ENCODE measurements at regions not wholly inside any gene's neighbourhood (a gene's known extent, or its start where the extent isn't known, plus 50 kb on each side); places are given as distances from the start of the nearest gene placed in this dataset.
"Not testable (repeated sequence)": the region's sequence is repeated elsewhere in the genome, so short reads cannot be mapped to it uniquely, and the experiment has no call there.

DNA sequence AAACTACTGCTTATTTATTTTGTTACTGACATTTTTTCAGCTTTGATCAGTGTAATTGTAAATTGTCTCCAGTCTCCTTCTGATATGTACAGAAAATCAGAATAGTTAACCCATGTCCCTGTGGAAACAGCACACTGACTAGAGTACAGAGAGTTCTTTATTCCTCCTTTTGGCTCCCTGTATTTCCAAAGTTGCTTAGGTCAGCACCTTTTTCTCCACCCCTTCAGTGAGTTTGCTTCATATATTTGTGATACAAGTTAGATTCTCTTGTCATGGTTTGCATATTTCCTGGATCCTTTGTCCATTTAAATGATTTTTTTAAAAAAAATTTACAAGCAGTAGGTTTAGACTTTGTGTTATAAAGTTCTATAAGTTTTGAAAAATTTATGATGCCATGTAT, 2051.1 kb upstream of the LRRTM1 start:
- no peak for DNase-seq

DNA sequence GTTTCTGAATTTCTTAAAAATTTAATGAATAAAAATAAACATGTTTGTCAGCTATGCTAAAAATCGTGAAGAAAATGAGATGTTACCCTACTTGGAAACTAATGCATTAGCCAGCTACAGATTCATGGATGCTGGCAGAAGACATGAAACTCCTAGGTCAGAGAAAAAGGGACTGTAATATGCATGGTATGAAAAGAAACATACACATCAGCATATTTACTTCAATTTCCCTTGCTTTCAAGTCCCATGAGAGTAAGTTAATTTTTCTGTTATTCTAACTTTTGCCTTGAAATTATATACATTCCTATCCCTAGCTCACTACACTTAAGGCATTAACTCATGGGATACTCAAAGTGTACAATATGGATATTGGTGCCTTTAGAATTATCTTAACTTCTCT, 2041.4 kb upstream of the LRRTM1 start:
- no peak for DNase-seq

DNA sequence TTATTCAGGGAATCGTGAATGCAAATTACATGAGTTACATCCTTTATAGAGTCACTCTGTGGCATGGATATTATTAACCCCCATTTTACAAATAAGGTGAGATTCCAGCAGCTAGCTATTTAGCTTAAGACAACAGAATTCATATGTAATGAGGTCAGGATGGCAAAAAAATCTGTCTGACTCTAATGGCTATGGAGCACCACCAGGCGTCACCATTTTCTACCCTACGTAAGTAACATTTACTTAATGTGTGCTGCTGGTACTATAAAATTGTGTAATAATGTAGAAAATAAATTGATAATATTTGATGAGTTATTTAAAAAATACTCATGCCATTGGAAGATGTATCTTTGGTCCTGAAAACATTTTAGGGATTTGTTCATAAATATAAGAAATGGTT, 2040.1 kb upstream of the LRRTM1 start:
- DNase-seq = no peak

DNA sequence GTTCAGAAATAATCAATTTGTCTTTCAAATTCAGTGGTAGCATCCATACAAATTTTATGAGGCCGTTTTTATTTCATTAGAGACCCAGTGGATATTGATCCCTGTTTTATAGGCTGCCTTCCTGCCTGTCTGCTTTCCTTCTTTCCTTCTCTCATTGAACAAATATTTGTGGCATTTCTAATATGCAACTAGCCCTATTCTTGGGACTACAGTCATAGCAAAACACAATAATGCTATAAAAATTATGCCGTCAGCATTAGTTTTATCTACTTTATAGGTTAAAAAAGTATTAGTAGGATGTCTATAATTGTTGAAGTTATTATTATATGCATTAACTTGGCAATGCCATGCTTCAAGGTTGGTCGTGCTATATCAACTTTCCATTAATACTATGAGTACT, 2037.8 kb upstream of the LRRTM1 start:
- DNase-seq = no peak

DNA sequence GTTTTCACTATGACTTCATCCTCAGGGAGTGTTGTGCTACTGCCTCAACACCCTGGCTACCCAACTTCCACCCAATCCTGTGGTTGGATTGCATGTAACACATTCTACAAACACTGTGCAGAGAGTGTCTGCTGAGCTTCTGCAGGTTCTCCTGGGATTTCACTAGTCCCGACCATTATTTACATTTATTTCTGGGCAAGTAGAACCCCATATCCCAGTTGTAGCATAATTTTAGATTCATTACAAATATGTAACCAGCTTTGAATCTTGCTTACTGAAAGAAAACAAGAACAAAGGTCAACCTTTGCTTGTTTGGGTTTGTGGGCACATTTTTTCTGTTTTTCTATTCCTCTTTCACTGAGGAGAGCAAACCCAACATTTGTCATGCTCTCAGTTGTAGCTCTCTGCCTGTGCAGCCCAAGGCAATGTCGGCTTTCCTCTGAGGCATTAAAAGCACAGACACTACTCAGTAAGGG, 2036.1 kb upstream of the LRRTM1 start:
- DNase-seq = no peak

DNA sequence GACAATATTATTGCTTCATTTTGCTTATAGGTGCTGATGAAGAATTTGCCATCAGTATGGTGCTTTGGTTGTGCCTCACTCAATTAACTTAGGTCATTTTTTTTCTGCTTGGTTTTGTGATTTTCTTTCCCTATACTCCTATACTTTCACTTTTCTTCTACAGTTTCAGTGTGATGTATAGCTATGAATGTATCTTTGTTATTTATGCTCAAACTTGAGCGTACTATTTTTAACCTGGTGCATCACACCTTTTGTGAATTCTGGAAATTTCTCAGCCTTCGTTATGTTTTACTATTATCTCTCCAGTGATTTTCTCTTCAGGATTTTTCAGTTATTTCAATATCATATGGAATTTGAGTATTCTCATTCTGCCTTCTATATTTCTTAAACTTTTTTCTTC, 2035.3 kb upstream of the LRRTM1 start:
- DNase-seq = no peak

DNA sequence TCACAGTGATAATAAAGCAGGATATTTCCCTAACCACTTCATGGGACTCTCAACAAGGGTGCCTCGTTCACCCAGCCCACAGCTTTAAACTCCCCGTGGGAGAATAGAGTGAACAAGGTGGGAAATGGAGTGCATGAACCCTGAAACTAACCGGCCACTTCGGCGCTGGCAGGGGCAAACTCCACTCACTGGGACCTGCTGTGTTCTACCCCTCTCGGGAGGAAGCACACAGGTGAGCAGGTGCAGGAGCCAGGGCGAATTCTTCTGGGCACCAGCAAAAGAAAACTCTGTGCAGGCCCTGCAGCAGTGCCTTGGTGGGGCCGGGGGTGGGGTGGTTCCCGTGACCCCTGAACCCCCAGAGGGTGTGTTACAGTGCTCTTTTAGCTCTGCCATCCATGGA, 2029.1 kb upstream of the LRRTM1 start:
- DNase-seq = no peak

DNA sequence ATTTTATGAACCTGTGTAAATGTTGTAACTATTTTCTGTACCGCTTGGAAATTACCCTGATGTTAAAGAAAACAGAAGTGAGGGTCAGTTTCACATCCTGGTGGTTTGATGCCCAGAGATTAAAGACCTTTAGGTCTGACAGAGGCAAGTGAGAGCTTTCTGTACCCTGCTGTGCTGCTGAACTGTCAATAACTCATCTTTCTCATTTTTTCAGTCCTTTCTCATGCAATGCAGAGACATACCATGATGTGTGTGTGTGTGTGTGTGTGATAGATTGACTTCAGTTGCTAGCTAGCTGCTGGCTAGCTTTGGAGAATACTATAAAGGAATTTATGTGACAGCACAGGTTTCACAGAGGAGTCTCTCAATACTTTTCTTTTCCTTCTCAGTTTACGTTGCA, 2025.6 kb upstream of the LRRTM1 start:
- DNase-seq = no peak

DNA sequence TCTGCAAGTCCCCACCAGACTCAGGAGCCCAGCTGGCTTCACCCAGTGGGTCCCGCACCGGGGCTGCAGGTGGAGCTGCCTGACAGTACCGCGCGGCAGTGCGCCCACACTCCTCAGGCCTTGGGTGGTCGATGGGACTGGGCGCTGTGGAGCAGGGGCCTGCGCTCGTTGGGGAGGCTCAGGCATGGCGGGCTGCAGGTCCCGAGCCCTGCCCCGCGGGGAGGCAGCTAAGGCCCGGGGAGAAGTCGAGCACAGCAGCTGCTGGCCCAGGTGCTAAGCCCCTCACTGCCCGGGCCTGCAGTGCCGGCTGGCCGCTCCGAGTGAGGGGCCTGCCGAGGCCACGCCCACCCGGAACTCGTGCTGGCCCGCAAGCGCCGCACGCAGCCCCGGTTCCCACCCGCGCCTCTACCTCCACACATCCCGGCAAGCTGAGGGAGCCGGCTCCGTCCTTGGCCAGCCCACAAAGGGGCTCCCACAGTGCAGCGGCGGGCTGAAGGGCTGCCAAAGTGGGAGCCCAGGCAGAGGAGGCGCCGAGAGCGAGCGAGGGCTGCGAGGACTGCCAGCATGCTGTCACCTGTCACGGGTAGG, 2021.7 kb upstream of the LRRTM1 start:
- DNase-seq = not testable (repeated sequence)

DNA sequence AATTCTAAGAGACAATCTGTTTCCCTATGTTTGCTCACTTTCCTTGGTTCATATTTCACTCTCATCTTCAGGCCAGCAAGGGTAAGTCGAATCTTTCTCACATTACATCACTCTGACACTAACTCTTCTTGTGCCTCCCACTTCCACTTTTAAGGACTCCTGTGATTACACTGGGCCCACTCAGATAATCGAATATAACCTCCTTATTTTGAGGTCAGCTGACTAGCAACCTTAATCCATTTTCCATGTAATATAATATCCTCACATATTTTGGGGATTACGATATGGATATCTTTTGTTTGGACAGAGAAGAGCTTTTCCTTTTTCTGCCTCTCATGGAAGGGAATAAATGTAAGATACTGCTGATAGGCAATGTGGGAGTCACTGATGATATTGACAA, 2015.7 kb upstream of the LRRTM1 start:
- DNase-seq = no peak

DNA sequence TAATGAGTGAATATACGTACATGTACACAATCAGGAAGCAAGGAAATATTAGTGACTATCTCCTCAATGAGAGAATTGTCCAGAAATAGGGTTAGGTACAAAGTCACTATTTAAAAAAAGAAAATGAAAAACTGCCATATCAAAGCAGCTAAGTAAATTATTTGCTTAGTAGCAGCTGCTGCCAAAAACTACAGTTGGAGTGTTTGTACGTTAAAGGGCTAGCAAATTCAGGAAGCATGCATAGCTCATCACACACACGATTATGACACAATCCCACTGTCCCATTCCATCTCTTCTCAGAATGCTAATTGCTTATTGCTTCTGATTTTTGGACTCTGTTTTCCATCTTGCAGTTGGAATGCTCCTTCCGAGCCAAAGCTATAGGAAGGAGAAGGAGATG, 2012.5 kb upstream of the LRRTM1 start:
- DNase-seq = no peak

DNA sequence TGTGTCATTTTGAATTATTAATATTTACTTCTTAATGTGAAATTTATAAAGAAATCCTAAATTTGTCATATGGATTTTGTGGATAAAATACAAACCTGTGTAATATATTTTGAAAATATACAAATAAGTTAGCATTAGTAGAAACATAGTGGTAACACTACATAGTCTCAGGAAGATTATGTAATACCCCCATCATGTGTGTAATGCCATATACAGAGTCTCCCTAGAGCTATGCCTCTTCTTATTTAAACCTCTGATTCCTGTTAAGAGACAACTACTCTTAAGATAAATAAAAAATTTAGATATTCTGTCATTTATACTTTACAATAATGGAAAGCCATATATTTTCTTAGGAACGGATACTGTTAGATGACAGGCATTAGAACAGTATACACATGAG, 2012.0 kb upstream of the LRRTM1 start:
- DNase-seq = no peak

DNA sequence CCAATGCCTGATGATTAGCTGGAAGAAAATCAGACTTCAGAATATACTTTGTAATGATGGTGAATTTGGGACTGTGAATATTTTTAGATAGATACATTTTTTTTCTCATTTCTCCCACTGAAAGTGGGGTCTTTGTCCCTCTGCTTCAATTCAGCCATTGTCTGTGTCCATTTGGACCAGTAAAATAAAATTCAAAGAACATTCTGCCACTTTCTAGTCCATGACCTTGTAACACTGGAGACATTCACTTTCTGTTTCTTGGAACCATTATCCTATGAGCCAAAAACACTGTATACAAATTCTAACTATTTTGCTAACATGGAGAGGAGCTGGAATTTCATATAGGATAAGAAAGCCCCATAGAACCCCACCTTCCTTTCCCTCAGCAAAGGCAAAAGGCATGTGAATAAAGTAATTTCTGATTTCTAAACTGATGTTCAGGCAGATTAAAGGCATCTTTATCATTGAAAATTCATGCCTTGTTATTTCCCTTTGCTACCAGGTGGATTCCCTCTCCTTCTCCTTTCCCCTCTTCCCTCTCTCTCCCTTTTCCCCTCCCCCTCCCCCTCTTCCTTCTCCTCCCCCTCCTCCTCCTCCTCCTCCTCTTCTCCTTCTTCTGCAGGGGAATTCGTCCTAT, 2010.4 kb upstream of the LRRTM1 start:
- DNase-seq = no peak

DNA sequence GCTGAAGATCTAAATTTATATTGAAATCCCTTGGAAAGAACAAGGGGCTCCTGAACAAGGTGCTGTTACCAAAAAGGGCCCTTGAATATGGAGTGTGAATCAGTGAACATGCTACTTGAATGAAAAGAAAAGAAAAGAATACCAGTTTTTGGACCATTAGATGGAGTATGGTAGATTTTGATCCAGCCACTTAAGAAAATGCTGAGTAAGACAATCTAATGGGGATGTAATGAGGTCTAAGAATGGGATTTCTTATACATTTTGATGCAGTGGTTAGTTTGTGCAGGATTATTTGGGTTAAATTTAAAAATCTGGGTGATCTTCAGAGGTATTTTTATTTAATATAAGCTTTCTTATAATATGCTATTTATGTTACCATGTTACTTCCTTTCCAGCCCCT, 2003.0 kb upstream of the LRRTM1 start:
- DNase-seq = no peak

DNA sequence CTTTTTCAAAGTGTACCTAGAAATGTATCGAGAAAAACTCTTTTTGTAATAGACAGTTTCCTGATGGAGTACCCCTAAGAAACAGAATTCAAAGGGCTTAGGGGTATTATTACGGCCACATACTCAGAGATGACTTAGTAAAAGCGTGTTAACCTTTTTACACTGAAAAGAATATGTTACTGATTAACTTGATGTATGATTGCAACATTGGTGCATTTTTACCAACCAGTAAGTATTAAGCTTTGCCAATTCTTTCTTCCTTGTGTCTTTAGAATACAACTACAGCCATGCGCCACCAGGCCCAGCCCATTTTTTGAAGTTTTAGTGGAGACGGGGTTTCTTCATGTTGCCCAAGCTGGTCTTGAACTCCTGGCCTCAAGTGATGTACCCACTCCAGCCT, 1997.0 kb upstream of the LRRTM1 start:
- DNase-seq = no peak

DNA sequence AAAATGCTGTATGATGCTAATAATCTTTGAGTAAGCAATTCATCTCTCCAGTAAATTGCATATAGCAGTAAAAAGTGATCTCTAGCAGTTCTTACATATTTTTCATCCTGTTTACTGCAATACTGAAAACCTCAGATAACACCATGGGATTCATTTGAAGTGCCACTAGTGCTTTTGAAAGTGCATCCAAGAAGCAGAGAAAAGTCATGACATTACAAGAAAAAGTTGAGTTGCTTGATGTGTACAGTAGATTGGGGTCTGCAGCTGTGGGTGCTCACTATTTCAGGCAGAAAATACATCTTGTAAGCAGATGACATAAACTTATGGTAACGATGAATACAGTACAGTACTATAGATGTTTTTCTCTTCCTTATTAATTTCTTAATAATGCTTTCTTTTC, 1984.9 kb upstream of the LRRTM1 start:
- DNase-seq = no peak

DNA sequence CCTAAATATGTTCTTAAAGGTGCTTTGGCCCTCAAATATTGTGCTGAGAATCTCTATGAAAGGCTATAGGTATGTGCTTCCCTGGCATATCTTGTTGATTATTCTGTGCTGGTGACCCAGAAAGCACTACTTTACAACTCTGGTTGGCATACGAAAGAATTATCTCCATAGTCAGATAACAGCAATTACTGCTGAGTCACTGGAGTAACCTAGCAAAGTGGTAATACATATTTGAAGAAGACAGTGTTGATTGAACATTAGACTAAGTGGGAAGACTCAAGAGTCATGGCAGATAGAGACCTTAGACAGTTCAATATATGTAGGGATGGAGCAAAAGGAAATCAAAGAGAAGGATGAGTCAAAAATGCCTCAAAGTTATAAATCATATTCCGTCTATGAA, 1978.5 kb upstream of the LRRTM1 start:
- no peak for DNase-seq

DNA sequence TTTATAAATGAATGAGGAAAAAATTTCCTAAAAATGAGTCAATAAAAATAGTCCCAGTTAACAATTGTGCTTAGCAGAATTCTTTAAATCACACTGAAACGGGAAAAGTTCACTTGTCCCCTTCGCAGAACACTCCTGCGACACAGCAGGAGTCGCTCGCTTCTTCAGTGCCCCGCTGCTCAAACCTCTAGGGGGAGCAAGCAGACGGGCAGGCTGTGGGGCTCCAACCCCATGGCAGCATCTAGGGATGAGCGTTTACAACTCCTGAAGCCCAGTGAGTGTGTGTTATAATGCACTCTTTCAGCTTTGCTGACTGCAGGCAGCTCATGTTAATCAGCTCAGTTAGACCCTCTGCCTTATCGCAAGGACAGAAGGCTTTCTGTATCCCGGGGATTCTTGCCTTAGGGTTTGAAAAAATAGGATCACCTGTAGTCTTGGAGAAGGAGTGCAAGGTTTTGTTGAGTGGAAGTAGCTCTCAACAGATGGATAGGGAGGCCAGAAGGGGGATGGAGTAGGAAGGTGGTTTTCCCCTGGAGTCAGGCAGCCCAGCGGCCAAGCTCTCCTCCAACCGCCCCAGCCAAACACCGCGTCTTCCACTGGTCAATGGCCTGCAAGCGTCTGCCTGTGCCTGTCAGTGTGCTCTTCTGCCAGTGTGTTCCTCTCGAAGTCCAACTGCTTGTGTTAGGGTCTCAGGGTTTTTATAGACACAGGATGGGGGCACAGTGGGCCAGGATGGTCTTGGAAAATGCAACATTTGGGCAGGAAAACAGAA, 1977.7 kb upstream of the LRRTM1 start:
- DNase-seq = no peak

DNA sequence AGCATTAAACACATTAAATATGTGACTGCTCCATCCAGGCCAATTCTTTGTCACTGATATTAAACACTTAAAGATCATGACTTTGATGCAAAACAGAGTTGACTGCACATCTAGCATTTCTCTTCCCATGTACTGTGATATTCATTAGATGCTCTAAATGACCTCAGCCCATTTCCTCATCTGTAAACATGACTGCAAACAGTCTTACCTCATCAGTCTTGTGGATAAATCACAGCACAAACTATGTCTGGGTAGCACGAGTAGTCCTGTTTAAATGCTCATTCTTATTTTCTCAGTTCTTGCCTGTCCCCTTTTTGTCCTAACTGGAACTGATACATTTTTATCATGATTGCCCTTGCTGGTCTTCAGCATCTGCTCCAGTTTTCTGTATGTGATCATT, 1974.8 kb upstream of the LRRTM1 start:
- DNase-seq = no peak

DNA sequence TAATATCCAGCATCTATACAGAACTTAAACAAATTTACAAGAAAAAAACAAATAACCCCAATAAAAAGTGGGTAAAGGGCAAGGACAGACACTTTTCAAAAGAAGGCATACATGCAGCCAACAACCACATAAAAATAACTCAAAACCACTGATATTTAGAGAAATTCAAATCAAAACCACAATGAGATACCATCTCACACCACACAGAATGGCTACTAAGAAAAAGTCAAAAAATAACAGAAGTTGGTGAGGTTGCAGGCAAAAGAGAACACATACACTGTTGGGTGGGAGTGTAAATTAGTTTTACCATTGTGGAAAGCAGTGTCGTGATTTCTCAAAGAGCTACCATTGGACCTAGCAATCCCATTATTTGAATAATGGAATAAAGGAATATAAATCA, 1973.9 kb upstream of the LRRTM1 start:
- no peak for DNase-seq

DNA sequence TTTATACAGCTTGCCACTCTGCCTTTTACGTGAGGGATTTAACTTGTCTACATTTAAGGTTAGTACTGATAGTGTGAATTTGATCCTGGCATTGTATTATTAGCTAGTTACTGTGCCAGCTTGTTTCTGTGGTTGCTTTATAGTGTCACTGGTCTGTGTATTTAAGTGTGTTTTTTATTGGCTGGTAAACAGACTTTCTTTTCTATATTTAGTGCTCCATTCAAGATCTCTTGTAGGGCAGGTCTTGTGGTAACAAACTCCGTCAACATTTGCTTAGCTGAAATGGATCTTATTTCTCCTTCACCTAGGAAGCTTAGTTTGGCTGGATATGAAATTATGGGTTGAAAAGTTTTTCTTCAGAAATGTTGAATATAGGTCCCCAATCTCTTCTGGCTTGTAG, 1971.0 kb upstream of the LRRTM1 start:
- DNase-seq = no peak

DNA sequence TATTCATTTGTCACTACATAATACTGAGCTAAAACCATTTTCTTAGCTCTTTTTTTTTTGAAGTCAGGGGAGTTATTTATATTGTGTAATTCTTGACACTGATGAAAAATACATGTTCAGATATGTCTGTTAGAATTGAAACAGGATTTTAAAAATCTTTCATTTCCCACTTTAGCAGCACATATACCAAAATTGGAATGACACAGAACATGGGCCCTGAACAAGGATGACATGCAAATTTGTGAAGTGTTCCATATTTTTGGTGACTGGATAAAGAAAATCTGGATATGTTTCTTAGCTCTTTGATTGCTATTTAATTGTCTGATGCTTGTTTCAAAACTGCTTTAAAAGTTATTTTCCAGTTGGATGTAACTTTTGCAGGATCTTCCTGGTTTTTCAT, 1963.9 kb upstream of the LRRTM1 start:
- DNase-seq = no peak

DNA sequence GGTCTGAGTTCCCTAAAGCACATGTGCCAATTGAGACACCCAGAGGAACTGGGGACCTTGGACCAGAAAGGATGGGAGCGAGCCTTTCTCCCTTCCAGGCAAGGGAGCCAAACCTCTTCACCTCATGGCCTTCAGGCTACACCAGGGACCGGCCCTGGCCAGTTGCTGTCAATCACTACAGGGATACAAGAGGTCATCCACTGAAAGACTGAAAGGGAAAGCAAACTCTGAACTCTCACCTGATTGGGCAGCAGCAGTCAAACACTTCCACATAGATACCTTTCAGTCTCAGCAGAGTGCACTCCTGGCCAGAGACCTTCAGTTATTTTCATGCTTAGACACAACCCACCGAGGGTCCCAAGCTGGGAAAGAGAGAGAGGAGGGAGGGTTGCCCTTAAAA, 1956.0 kb upstream of the LRRTM1 start:
- no peak for DNase-seq

DNA sequence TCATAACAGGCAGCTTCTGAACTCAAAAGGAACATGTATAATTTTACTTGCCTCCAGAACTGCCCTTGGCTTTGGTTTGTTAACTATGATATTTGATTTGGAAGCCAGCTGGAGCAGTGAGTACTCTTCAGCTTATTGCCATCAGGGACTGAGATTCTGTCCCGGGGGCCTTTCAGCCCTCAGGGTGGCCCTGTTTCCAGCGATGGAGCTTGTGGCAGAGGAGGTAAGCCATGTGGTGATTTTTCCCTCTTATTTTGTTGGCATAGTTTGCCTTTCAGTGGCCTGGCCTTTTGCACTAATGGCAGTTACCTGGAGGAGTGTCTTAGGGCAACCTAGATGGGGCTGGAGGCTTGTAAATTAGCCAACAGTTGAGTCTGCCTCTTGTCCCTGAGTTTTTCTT, 1955.0 kb upstream of the LRRTM1 start:
- no peak for DNase-seq

Measured in activated naive CD4-positive, alpha-beta T cell (primary cell).